BJ (cell line): ENCODE measurements at regions not wholly inside any gene's neighbourhood (a gene's known extent, or its start where the extent isn't known, plus 50 kb on each side); places are given as distances from the start of the nearest gene placed in this dataset.

ENCODE experiments used
- CTCF ChIA-PET: fragments of 350-600 bp; formaldehyde crosslinking; extraction: SDS; loops from one replicate; lab custom pipeline; 2021; ENCODE audit warnings: antibody characterized with exemption, inconsistent platforms; lab: Yijun Ruan, JAX
- POLR2A ChIA-PET: fragments of 300-600 bp; sonication (Branson Sonifier 250); formaldehyde crosslinking; extraction: SDS; loops from one replicate; lab custom pipeline; 2021; ENCODE audit warnings: antibody characterized with exemption; lab: Charles Lee
- DNase-seq: peaks from one replicate; pipeline ENCODE4 v3.0.0-alpha.2; 2011; ENCODE audit warnings: low read depth
- H3K27me3 ChIP-seq: 2 replicates; pipeline ENCODE4 v1.6.0; 2011; ENCODE audit warnings: low read length; ENCODE audit not compliant: control insufficient read depth, insufficient read depth
- H3K36me3 ChIP-seq: 2 replicates; pipeline ENCODE4 v1.5.1; 2011; ENCODE audit warnings: low read length; ENCODE audit not compliant: control insufficient read depth, insufficient read depth
- H3K4me3 ChIP-seq: 2 replicates; pipeline ENCODE4 v1.5.1; 2011; ENCODE audit warnings: low read depth, mild to moderate bottlenecking, control low read depth, low read length
- CTCF ChIP-seq: IDR thresholded peaks from 2 replicates; pipeline ENCODE4 v1.5.1; 2011; ENCODE audit warnings: low read depth, mild to moderate bottlenecking, control low read depth, inconsistent platforms, low read length, moderate library complexity; ENCODE audit not compliant: insufficient read depth

DNA sequence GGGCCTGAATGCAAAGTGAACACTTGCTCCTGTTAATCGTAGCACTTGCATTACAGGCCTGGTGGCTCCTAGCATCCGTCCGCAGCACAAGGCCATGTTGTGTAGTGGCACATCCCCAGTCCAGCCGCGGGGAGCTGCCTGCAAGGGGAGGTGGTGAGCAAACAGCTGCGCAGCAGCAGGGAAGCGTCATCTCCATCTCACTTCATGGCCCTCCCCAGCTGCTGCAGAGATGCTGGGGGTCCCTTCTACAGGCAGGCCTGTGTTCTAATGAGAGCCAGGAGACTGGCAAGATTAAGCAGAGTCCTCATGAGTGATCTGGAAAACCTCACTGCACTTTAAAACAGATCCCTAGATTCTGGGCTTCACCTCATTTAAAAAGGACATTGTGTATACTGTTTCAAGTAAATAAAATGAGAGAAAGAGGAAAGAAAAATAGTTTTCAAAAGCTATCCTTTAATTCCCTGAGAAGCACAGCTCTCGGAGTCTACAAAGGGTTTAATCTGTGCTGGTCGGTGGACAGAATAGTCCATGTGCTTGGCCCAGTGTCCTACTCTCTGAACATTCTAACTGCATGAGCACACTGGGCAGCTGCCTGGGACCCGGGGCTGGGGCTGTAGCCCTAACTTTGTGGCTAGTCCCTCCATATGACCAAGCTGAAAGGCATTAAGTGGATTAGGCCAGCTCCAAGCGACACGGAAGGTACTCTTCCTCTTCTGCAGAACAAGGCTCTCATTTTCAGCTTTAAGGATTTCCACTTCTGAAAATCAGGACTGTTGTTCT is 125.8 kb downstream of the LY86 start:
- H3K4me3 ChIP-seq: no peak overlapping the region
- no peak for TF ChIP-seq CTCF
- no peak for DNase-seq
- no peaks in the 10 kb centered on the region for H3K36me3 ChIP-seq
- CTCF ChIA-PET: interaction anchor here (0.6 to 2.7 kb wide), 6 partner anchors 8 to 450 kb away, joined by 3 to 14 read pairs (median 4); no protein-coding TSS in a partner anchor
- POLR2A ChIA-PET: no interaction called here
- no peaks in the 10 kb centered on the region for H3K27me3 ChIP-seq

GRCh38 chr6:6714953-6715352 is 126.4 kb downstream of the LY86 start:
- Histone ChIP-seq H3K36me3 (no peaks in the 10 kb centered on the region), H3K4me3 (no peak overlapping the region), H3K27me3 (no peaks in the 10 kb centered on the region)
- DNase-seq: no peak
- POLR2A ChIA-PET: no interaction called here
- CTCF ChIA-PET: interaction anchor here (1.0 to 2.7 kb wide), 3 partner anchors 9 to 38 kb away, joined by 3 to 14 read pairs (median 5); no protein-coding TSS in a partner anchor
- TF ChIP-seq CTCF: no peak

DNA sequence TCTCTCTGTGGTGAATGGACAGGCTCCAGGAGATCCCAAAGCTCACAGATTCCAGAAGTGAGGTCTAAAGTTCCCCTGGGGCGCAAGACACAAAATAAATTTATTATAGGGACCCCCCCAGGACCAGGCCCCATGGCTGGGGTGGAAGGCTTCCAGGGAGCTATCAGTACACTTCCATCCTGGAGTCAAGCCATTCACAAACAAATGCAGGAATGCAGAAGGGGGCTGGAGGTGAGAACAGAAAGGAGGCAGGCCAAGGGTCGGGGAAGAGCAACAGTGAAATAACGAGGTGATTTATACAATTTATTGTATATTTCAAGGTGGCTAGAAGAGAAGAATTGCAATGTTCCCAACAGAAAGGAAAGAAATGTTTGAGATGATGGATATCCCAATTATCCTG is 126.9 kb downstream of the LY86 start:
- CTCF ChIA-PET: interaction anchor here (1.0 to 2.7 kb wide), 3 partner anchors 9 to 39 kb away, joined by 3 to 14 read pairs (median 5); no protein-coding TSS in a partner anchor

GRCh38 chr6:6716998-6717763 is 128.7 kb downstream of the LY86 start:
- Histone ChIP-seq H3K36me3 (no peaks in the 10 kb centered on the region), H3K27me3 (no peaks in the 10 kb centered on the region), H3K4me3 (no peak overlapping the region)
- TF ChIP-seq CTCF: no peak
- no peak for DNase-seq
- CTCF ChIA-PET: interaction anchor here (1.0 kb wide), 1 partner anchor 33 kb away, joined by 3 read pairs; no protein-coding TSS in a partner anchor
- POLR2A ChIA-PET: no interaction called here

More for the DNA sequence above, 126.9 kb downstream of the LY86 start:
- DNase-seq: no peak
- POLR2A ChIA-PET: no interaction called here
- Histone ChIP-seq H3K36me3 (no peaks in the 10 kb centered on the region), H3K27me3 (no peaks in the 10 kb centered on the region), H3K4me3 (no peak overlapping the region)
- no peak for TF ChIP-seq CTCF

GRCh38 chr6:6717953-6718352 is 129.4 kb downstream of the LY86 start:
- H3K36me3 ChIP-seq: no peaks in the 10 kb centered on the region
- no peak for DNase-seq
- H3K4me3 ChIP-seq: no peak overlapping the region
- ChIA-PET CTCF (interaction anchor here (0.7 to 0.8 kb wide), 2 partner anchors 41 to 524 kb away, joined by 3 to 4 read pairs; no protein-coding TSS in a partner anchor), POLR2A (no interaction called here)
- no peak for TF ChIP-seq CTCF
- no peaks in the 10 kb centered on the region for H3K27me3 ChIP-seq
